Cardiac muscle cell (in vitro differentiated cells and primary cell): ENCODE measurements at regions not wholly inside any gene's neighbourhood (a gene's known extent, or its start where the extent isn't known, plus 50 kb on each side); places are given as distances from the start of the nearest gene placed in this dataset.

Experiments used
- DNase-seq, 2 donors: peaks; one replicate each; pipeline versions ENCODE4 v3.0.0 to v3.0.0-alpha.2; 2010 to 2017; ENCODE audit warnings: low read depth in 1 of 2, low spot score in 1 of 2
- H3K27ac ChIP-seq: fragments of 200-600 bp; sonication (generic); 2 replicates; pipeline ENCODE4 v1.5.1; 2016
- H3K27me3 ChIP-seq: fragments of 200-600 bp; sonication (generic); 2 replicates; pipeline ENCODE4 v1.6.0; 2016; ENCODE audit warnings: control low read depth
- H3K36me3 ChIP-seq: fragments of 200-600 bp; sonication (generic); 2 replicates; pipeline ENCODE4 v1.5.1; 2016; ENCODE audit warnings: control low read depth
- H3K4me1 ChIP-seq: fragments of 200-600 bp; sonication (generic); 2 replicates; pipeline ENCODE4 v1.8.1; 2017; ENCODE audit warnings: low read depth, mild to moderate bottlenecking, mixed run types
- H3K4me3 ChIP-seq: fragments of 200-600 bp; sonication (generic); 2 replicates; pipeline ENCODE4 v1.5.1; 2016; ENCODE audit warnings: mild to moderate bottlenecking
- H3K9me3 ChIP-seq: fragments of 200-600 bp; sonication (generic); 2 replicates; pipeline ENCODE4 v1.5.1; 2017; ENCODE audit warnings: low read depth, mild to moderate bottlenecking, control low read depth
- CTCF ChIP-seq: IDR thresholded peaks from 2 replicates; pipeline ENCODE4 v1.5.1; 2012; ENCODE audit warnings: low read depth, mild to moderate bottlenecking, low read length

DNA sequence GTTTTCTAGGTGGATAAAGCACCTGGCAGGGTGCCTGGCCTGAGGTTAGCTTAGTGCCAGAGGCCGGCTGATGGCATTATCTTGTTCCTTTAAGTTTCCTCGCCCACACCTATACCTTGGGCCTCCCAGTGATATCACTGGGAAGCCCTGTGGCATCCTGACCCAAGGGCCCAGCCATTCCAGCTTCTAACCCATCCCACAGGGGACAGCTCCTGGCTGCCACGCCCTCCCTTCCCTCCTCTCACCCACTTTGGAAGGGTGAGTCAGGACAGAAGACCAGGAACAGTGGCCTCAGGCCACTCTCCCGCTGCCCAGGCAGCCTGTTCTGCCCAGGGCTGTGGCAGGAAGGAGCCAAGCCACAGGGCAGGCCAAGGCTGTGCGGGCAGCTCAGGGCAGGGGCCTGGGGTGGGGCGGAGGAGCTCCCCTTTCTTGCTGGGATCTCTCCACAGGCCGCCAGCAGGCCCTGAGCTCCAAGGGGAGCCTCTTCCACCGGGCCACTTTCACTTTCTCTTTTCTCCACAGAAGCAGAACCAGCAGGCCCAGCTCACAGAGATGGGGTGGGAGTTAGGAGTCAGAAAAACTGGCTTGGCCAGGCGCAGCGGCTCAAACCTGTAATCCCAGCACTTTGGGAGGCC lies 75.1 kb downstream of the IRF2BPL start:
- no peak for TF ChIP-seq CTCF
- no peaks in the 10 kb centered on the region for H3K9me3 ChIP-seq
- peaks cover 24% of the 10 kb centered on the region for H3K4me1 ChIP-seq
- no peak overlapping the region for H3K4me3 ChIP-seq
- H3K27me3 ChIP-seq: no peaks in the 10 kb centered on the region
- H3K27ac ChIP-seq: peak overlapping the region; percentile 66
- no peaks in the 10 kb centered on the region for H3K36me3 ChIP-seq
- DNase-seq: peak in 1 of 2 donors; percentile 77

DNA sequence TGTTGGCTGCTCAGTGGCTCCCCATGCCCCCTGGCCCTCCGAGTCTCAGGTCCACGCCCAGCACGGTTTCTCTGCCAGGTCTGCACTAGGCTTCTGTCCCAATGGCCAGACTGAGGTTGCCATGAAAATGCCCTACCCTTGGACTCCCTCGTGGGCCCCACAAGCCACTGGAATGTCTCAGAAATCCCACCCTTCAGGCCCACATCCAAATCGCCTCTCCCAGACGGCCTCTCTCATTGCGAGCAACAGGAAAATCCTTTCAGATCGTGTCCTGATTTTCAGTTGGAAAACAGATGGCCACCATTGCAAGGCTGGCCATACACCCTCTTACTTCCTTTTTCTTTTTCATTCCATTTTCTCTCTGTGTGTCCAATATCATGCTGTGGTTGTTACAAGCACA lies 77.3 kb downstream of the IRF2BPL start:
- Histone ChIP-seq H3K4me1 (peaks cover 24% of the 10 kb centered on the region), H3K36me3 (no peaks in the 10 kb centered on the region), H3K4me3 (no peak overlapping the region), H3K27ac (no peak overlapping the region), H3K27me3 (no peaks in the 10 kb centered on the region), H3K9me3 (no peaks in the 10 kb centered on the region)
- TF ChIP-seq CTCF: no peak
- DNase-seq: peak in 1 of 2 donors; percentile 50

DNA sequence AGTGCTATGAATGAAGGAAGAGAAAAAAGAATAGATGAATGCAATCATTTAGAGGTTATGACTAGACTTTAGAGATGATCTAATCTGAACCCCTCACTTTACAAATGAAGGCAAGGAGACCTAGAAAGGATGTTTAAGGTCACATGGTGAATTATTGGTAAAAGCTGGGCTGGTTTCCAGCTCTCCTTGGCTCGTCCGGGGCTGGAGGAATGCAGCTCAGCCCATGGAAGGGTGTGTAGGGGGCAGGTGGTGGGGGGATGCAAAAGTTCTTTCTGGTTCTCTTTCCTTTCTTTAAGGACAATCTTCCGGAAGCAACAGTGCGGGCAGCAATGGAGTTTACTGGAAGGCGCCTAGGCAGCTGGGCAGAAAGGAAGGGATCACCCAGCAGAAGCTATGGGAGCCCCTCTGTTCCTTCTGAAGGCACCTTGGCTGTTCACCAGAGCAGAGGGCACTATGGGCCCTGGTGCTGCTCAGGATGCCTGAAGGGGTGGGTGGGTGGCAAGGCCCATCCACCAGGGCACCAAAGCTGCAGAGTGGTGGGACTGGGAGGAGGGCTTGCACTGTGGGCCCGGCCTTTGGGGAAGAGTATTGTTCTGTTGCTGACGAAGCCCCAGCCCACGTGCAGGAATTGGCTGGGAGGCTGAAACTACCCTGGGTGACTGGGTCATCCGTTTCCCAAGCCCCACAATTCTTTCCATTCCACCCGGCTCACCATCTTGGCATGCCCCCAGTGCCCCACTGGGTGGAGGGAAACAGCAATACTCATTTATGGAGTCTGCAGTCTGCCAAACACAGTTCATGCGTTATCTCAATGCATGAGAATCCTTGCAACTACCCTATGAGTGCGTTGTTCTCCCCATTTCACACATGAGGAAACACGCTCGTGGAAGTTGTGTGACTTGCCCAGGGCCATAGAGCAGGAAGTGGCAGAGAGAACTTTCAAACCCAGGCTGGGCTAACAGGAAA lies 78.2 kb downstream of the IRF2BPL start:
- no peak for TF ChIP-seq CTCF
- H3K27ac ChIP-seq: no peak overlapping the region
- no peaks in the 10 kb centered on the region for H3K9me3 ChIP-seq
- DNase-seq: peak in 1 of 2 donors; percentile 58
- H3K4me3 ChIP-seq: no peak overlapping the region
- peaks cover 16% of the 10 kb centered on the region for H3K4me1 ChIP-seq
- no peaks in the 10 kb centered on the region for H3K27me3 ChIP-seq
- H3K36me3 ChIP-seq: no peaks in the 10 kb centered on the region

DNA sequence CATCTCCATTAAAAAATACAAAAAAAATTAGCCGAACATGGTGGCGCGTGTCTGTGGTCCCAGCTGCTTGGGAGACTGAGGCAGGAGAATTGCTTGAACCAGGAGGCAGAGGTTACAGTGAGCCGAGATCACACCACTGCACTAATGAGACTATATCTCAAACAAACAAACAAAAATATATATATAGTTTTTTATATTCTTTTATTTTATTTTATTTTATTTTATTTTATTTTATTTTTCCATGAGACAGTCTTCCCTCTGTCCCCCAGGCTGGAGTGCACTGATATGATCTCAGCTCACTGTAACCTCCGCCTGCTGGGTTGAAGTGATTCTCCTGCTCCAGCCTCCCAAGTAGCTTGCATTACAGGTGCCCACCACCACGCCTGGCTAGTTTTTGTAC lies 79.5 kb downstream of the IRF2BPL start:
- DNase-seq: no peak
- H3K27me3 ChIP-seq: no peaks in the 10 kb centered on the region
- peak overlapping the region; percentile 94 for H3K27ac ChIP-seq
- H3K9me3 ChIP-seq: no peaks in the 10 kb centered on the region
- peaks cover 15% of the 10 kb centered on the region for H3K4me1 ChIP-seq
- no peaks in the 10 kb centered on the region for H3K36me3 ChIP-seq
- no peak overlapping the region for H3K4me3 ChIP-seq
- no peak for TF ChIP-seq CTCF

- no peak for TF ChIP-seq CTCF
- no peaks in the 10 kb centered on the region for H3K36me3 ChIP-seq
- no peak overlapping the region for H3K4me3 ChIP-seq
- H3K9me3 ChIP-seq: no peaks in the 10 kb centered on the region
- no peaks in the 10 kb centered on the region for H3K27me3 ChIP-seq
- no peak for DNase-seq
- H3K4me1 ChIP-seq: peaks cover 13% of the 10 kb centered on the region
- peak overlapping the region; percentile 94 for H3K27ac ChIP-seq
Measured at GRCh38 chr14:76948213-76948947, 80.1 kb downstream of the IRF2BPL start.
